ENCODE measurements at regions not wholly inside any gene's neighbourhood (a gene's known extent, or its start where the extent isn't known, plus 50 kb on each side); places are given as distances from the start of the nearest gene placed in this dataset.

- peaks cover 4% of the 10 kb centered on the region for H3K4me1 Mint-ChIP-seq
- H3K9me3 Mint-ChIP-seq, result peaks cover 5% of the 10 kb centered on the region
- H2AFZ ChIP-seq (replicated peaks), result no peak overlapping the region
- H3K4me2 ChIP-seq, result no peak overlapping the region
- no peak overlapping the region for H3K9ac ChIP-seq
- H3K27me3 Mint-ChIP-seq (ENCODE audit: insufficient read depth, low read depth), result peaks cover 5% of the 10 kb centered on the region
- H3K4me3 Mint-ChIP-seq, result no peak overlapping the region
- TF ChIP-seq EZH2 (IDR thresholded peaks at IDR 0.05) (no peak), EZH2phosphoT487 (IDR thresholded peaks at IDR 0.05) (no peak), CTCF (IDR thresholded peaks at IDR 0.05) (no peak)
- no peak for DNase-seq (ENCODE audit: low spot score)
- H3K4me3 ChIP-seq, result no peak overlapping the region
- no peaks in the 10 kb centered on the region for H3K9me3 ChIP-seq (ENCODE audit: low read depth)
- H3K4me1 ChIP-seq, result no peaks in the 10 kb centered on the region
- no peak overlapping the region for H3K27ac Mint-ChIP-seq
- H3K36me3 ChIP-seq, result no peaks in the 10 kb centered on the region
- no peak overlapping the region for H3K27ac ChIP-seq
- no peaks in the 10 kb centered on the region for H3K79me2 ChIP-seq (ENCODE audit: low read depth)
- no peaks in the 10 kb centered on the region for H3F3A ChIP-seq (ENCODE audit: low read depth)
- no peaks in the 10 kb centered on the region for H3K36me3 Mint-ChIP-seq
- no peaks in the 10 kb centered on the region for H4K20me1 ChIP-seq (ENCODE audit: low read depth)
- H3K27me3 ChIP-seq, result no peaks in the 10 kb centered on the region
Measured at GRCh38 chr5:2143088-2143487, 260.4 kb upstream of the IRX4 start.

- Histone ChIP-seq H3K4me3 (no peak overlapping the region), H3K79me2 (ENCODE audit: low read depth) (no peaks in the 10 kb centered on the region), H3K4me1 (no peaks in the 10 kb centered on the region), H3K9ac (no peak overlapping the region), H3K4me2 (no peak overlapping the region), H3K9me3 (ENCODE audit: low read depth) (no peaks in the 10 kb centered on the region), H2AFZ (replicated peaks) (no peak overlapping the region), H3K27me3 (no peaks in the 10 kb centered on the region), H3K36me3 (no peaks in the 10 kb centered on the region), H3K27ac (no peak overlapping the region), H4K20me1 (ENCODE audit: low read depth) (no peaks in the 10 kb centered on the region), H3F3A (ENCODE audit: low read depth) (no peaks in the 10 kb centered on the region)
- no peak overlapping the region for H3K27ac Mint-ChIP-seq
- peaks cover 4% of the 10 kb centered on the region for H3K4me1 Mint-ChIP-seq
- no peak for DNase-seq (ENCODE audit: low spot score)
- TF ChIP-seq CTCF (IDR thresholded peaks at IDR 0.05) (no peak), EZH2phosphoT487 (IDR thresholded peaks at IDR 0.05) (no peak), EZH2 (IDR thresholded peaks at IDR 0.05) (no peak)
- H3K27me3 Mint-ChIP-seq (ENCODE audit: insufficient read depth, low read depth), result peaks cover 5% of the 10 kb centered on the region
- no peak overlapping the region for H3K4me3 Mint-ChIP-seq
- no peaks in the 10 kb centered on the region for H3K36me3 Mint-ChIP-seq
- peaks cover 3% of the 10 kb centered on the region for H3K9me3 Mint-ChIP-seq
Measured at GRCh38 chr5:2142456-2142954, 259.8 kb upstream of the IRX4 start.

GRCh38 chr5:2141254-2142000 lies 258.7 kb upstream of the IRX4 start:
- H3K9me3 Mint-ChIP-seq, result peaks cover 4% of the 10 kb centered on the region
- Histone ChIP-seq H2AFZ (replicated peaks) (no peak overlapping the region), H3K27me3 (no peaks in the 10 kb centered on the region), H4K20me1 (ENCODE audit: low read depth) (no peaks in the 10 kb centered on the region), H3K4me3 (no peak overlapping the region), H3K79me2 (ENCODE audit: low read depth) (no peaks in the 10 kb centered on the region), H3K4me1 (no peaks in the 10 kb centered on the region), H3F3A (ENCODE audit: low read depth) (no peaks in the 10 kb centered on the region), H3K27ac (no peak overlapping the region), H3K4me2 (no peak overlapping the region), H3K9ac (no peak overlapping the region), H3K36me3 (no peaks in the 10 kb centered on the region), H3K9me3 (ENCODE audit: low read depth) (no peaks in the 10 kb centered on the region)
- H3K4me3 Mint-ChIP-seq, result no peak overlapping the region
- H3K4me1 Mint-ChIP-seq, result peaks cover 10% of the 10 kb centered on the region
- DNase-seq (ENCODE audit: low spot score), result no peak
- peaks cover 12% of the 10 kb centered on the region for H3K27me3 Mint-ChIP-seq (ENCODE audit: insufficient read depth, low read depth)
- no peak overlapping the region for H3K27ac Mint-ChIP-seq
- no peak for TF ChIP-seq EZH2phosphoT487 (IDR thresholded peaks at IDR 0.05)
- TF ChIP-seq CTCF (IDR thresholded peaks at IDR 0.05), result no peak
- TF ChIP-seq EZH2 (IDR thresholded peaks at IDR 0.05), result no peak
- H3K36me3 Mint-ChIP-seq, result no peaks in the 10 kb centered on the region

Measured in neural progenitor cell (in vitro differentiated cells).